H9 (cell line): ENCODE measurements at regions not wholly inside any gene's neighbourhood (a gene's known extent, or its start where the extent isn't known, plus 50 kb on each side); places are given as distances from the start of the nearest gene placed in this dataset.

ENCODE experiments used
- DNase-seq: peaks from one replicate; pipeline ENCODE4 v3.0.0-alpha.2; 2017
- H2AFZ ChIP-seq: one replicate; pipeline ENCODE4 v1.6.1; 2013; ENCODE audit warnings: mild to moderate bottlenecking, low read length, control low read depth, moderate library complexity
- H2AK5ac ChIP-seq: 2 replicates; pipeline ENCODE4 v1.6.1; 2013; ENCODE audit warnings: low read length, control low read depth, mixed read lengths; ENCODE audit not compliant: insufficient read length
- H2BK120ac ChIP-seq: one replicate; pipeline ENCODE4 v1.6.1; 2013; ENCODE audit warnings: low read depth, mild to moderate bottlenecking, low read length, control low read depth, inconsistent platforms; ENCODE audit not compliant: poor library complexity, severe bottlenecking
- H2BK12ac ChIP-seq: 2 replicates; pipeline ENCODE4 v1.6.1; 2013; ENCODE audit warnings: low read length, control low read depth, mixed read lengths, low read depth; ENCODE audit not compliant: insufficient read length
- H2BK15ac ChIP-seq: 2 replicates; pipeline ENCODE4 v1.6.1; 2013; ENCODE audit warnings: low read depth, low read length, control low read depth
- H2BK20ac ChIP-seq: one replicate; pipeline ENCODE4 v1.6.1; 2013; ENCODE audit warnings: low read depth, mild to moderate bottlenecking, low read length, control low read depth, inconsistent platforms; ENCODE audit not compliant: poor library complexity, severe bottlenecking
- H2BK5ac ChIP-seq: 2 replicates; pipeline ENCODE4 v1.6.1; 2013; ENCODE audit warnings: low read length, control low read depth, mixed read lengths; ENCODE audit not compliant: insufficient read length
- H3K14ac ChIP-seq: 2 replicates; pipeline ENCODE4 v1.6.1; 2013; ENCODE audit warnings: low read length, control low read depth; ENCODE audit not compliant: insufficient read depth
- H3K18ac ChIP-seq: 2 replicates; pipeline ENCODE4 v1.6.1; 2013; ENCODE audit warnings: low read depth, mild to moderate bottlenecking, mixed read lengths, low read length, control low read depth; ENCODE audit not compliant: insufficient read length
- H3K23ac ChIP-seq: 2 replicates; pipeline ENCODE4 v1.6.1; 2013; ENCODE audit warnings: low read length, control low read depth, mixed read lengths, low read depth; ENCODE audit not compliant: insufficient read length
- H3K23me2 ChIP-seq: 2 replicates; pipeline ENCODE4 v1.6.1; 2013; ENCODE audit warnings: low read depth, mild to moderate bottlenecking, mixed read lengths, low read length, control low read depth; ENCODE audit not compliant: insufficient read length, poor library complexity, severe bottlenecking
- H3K27ac ChIP-seq: 2 replicates; pipeline ENCODE4 v1.5.1; 2013; ENCODE audit warnings: low read length, control low read depth, mixed read lengths, low read depth; ENCODE audit not compliant: insufficient read length
- H3K27me3 ChIP-seq: 2 replicates; pipeline ENCODE4 v1.6.1; 2013; ENCODE audit warnings: low read length, control low read depth, inconsistent platforms; ENCODE audit not compliant: insufficient read depth
- H3K4ac ChIP-seq: 2 replicates; pipeline ENCODE4 v1.6.1; 2013; ENCODE audit warnings: low read depth, mild to moderate bottlenecking, control low read depth, inconsistent platforms, low read length, moderate library complexity
- H3K4me1 ChIP-seq: 2 replicates; pipeline ENCODE4 v1.6.1; 2013; ENCODE audit warnings: low read length, control low read depth, inconsistent platforms; ENCODE audit not compliant: insufficient read depth
- H3K4me2 ChIP-seq: 2 replicates; pipeline ENCODE4 v1.6.1; 2013; ENCODE audit warnings: low read length, control low read depth, mixed read lengths; ENCODE audit not compliant: insufficient read length, insufficient read depth
- H3K56ac ChIP-seq: 2 replicates; pipeline ENCODE4 v1.6.1; 2013; ENCODE audit warnings: low read depth, mild to moderate bottlenecking, mixed read lengths, low read length, control low read depth; ENCODE audit not compliant: insufficient read length
- H3K79me1 ChIP-seq: 2 replicates; pipeline ENCODE4 v1.6.1; 2013; ENCODE audit warnings: low read depth, mild to moderate bottlenecking, moderate library complexity, low read length, control low read depth, inconsistent platforms; ENCODE audit not compliant: insufficient read depth, poor library complexity, severe bottlenecking
- H3K79me2 ChIP-seq: 2 replicates; pipeline ENCODE4 v1.6.1; 2013; ENCODE audit warnings: low read length, control low read depth, inconsistent platforms; ENCODE audit not compliant: insufficient read depth
- H3K9ac ChIP-seq: 2 replicates; pipeline ENCODE4 v1.6.1; 2013; ENCODE audit warnings: low read length, control low read depth, mixed read lengths; ENCODE audit not compliant: insufficient read length; ENCODE audit errors: extremely low read depth
- H3K9me3 ChIP-seq: one replicate; pipeline ENCODE4 v1.6.1; 2013; ENCODE audit warnings: low read depth, low read length, inconsistent platforms; ENCODE audit not compliant: control insufficient read depth
- H3T11ph ChIP-seq: one replicate; pipeline ENCODE4 v1.6.1; 2013; ENCODE audit warnings: mild to moderate bottlenecking, low read length, control low read depth, inconsistent platforms
- H4K20me1 ChIP-seq: one replicate; pipeline ENCODE4 v1.6.1; 2013; ENCODE audit not compliant: control insufficient read depth, insufficient read length, insufficient read depth
- H4K5ac ChIP-seq: 2 replicates; pipeline ENCODE4 v1.6.1; 2013; ENCODE audit warnings: low read depth, mild to moderate bottlenecking, mixed read lengths, low read length, control low read depth; ENCODE audit not compliant: insufficient read length
- H4K8ac ChIP-seq: replicated peaks from 2 replicates; pipeline ENCODE4 v1.6.1; 2013; ENCODE audit warnings: low read length, control low read depth, mixed read lengths, low read depth; ENCODE audit not compliant: insufficient read length
- H4K91ac ChIP-seq: 2 replicates; pipeline ENCODE4 v1.6.1; 2013; ENCODE audit warnings: low read depth, mild to moderate bottlenecking, moderate library complexity, mixed read lengths, low read length, control low read depth; ENCODE audit not compliant: insufficient read length
- H3K27ac Mint-ChIP-seq, 3 experiments: 2 replicates in 2 of 3; 3 replicates in 1 of 3; pipeline ENCODE4 v1.8.0; 2020 to 2021; ENCODE audit warnings: mixed read lengths in 3 of 3, mild to moderate bottlenecking in 1 of 3, moderate library complexity in 1 of 3
- H3K27me3 Mint-ChIP-seq: 2 replicates; pipeline ENCODE4 v1.8.0; 2021; ENCODE audit warnings: low read depth, mild to moderate bottlenecking, moderate library complexity, mixed read lengths
- H3K36me3 Mint-ChIP-seq, 3 experiments: 2 replicates in 2 of 3; 3 replicates in 1 of 3; pipeline ENCODE4 v1.8.0; 2020 to 2021; ENCODE audit warnings: low read depth in 3 of 3, mixed read lengths in 3 of 3; ENCODE audit not compliant: insufficient read depth in 1 of 3
- H3K4me1 Mint-ChIP-seq, 2 experiments: 2 replicates each; pipeline ENCODE4 v1.8.0; 2020; ENCODE audit warnings: mixed read lengths in 2 of 2
- H3K4me3 Mint-ChIP-seq, 2 experiments: 2 replicates in 1 of 2; 3 replicates in 1 of 2; pipeline ENCODE4 v1.8.0; 2020 to 2021; ENCODE audit warnings: mild to moderate bottlenecking in 2 of 2, mixed read lengths in 2 of 2, moderate library complexity in 1 of 2
- H3K9me3 Mint-ChIP-seq, 2 experiments: 2 replicates in 1 of 2; 3 replicates in 1 of 2; pipeline ENCODE4 v1.8.0; 2020; ENCODE audit warnings: mild to moderate bottlenecking in 2 of 2, mixed read lengths in 2 of 2, moderate library complexity in 1 of 2
- WGBS: extraction: QIAGEN DNeasy Blood & Tissue Kit; methylation state at CpG from one replicate; pipeline ENCODE4 v1.1.7; 2013; ENCODE audit warnings: missing lambda C conversion rate, low lambda C conversion rate, mixed read lengths; ENCODE audit not compliant: insufficient read length; ENCODE audit errors: extremely low coverage; 5-methylcytosine and 5-hydroxymethylcytosine counted together
- TF ChIP-seq, protein P1 (sequence below): fragments of 200-600 bp; sonication (generic); conservative IDR thresholded peaks from 3 replicates; pipeline ENCODE4 v1.8.0; 2021; ENCODE audit warnings: antibody characterized with exemption, mild to moderate bottlenecking

DNA sequence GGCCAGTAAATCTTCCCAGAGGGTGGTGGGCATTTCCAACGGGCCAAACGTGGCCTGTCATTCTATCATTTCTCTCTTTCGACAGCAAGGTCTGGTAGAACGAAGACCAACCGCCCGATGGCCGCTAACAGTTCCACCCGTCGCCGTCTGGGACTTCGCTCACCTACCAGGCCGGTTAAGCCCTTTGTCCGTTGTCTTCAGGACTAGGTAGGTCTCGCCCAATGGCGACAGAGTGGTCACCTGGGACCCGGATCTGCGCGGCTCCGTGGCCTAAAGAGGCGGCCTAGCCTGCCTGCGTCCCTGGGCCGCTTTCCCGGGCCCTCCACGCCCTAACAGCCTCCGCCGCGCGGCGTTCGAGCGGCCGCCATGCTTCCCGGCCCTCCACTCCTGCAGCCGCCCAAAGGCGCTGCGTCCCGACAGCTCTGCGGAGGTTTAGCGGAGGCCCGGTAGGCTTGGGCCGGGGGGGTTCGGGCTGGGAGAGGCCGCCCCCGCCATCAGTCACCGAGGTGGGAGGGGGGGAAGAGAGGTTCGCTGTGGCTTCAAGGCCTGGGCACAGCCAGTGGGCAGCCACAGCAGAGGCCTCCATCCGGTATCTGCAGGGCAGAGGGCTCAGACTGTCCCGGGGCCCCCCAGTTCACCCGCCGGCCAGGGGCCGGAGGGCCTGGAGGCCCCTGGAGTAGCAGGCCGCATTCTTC is 194.0 kb upstream of the BRWD3 start:
- Histone ChIP-seq H3K79me2 (no peaks in the 10 kb centered on the region), H3K4me2 (no peak overlapping the region), H3K4ac (no peak overlapping the region), H4K8ac (no peak overlapping the region), H3K14ac (no peak overlapping the region), H3K27me3 (no peaks in the 10 kb centered on the region), H3T11ph (no peak overlapping the region), H4K91ac (no peak overlapping the region), H3K79me1 (no peaks in the 10 kb centered on the region), H2BK5ac (no peak overlapping the region), H4K20me1 (no peaks in the 10 kb centered on the region), H2AFZ (no peak overlapping the region), H3K23me2 (no peaks in the 10 kb centered on the region), H3K9ac (no peak overlapping the region), H3K18ac (no peak overlapping the region), H2BK12ac (no peak overlapping the region), H3K27ac (no peak overlapping the region), H3K23ac (no peak overlapping the region), H2BK120ac (no peak overlapping the region), H4K5ac (no peak overlapping the region), H3K56ac (no peak overlapping the region), H2BK20ac (no peak overlapping the region), H2AK5ac (no peak overlapping the region), H2BK15ac (no peak overlapping the region), H3K4me1 (no peaks in the 10 kb centered on the region), H3K9me3 (no peaks in the 10 kb centered on the region)
- peaks cover 71 to 89% of the 10 kb centered on the region in 2 experiments for H3K9me3 Mint-ChIP-seq
- H3K4me3 Mint-ChIP-seq, result no peak overlapping the region
- peaks cover 2 to 39% (median 10%) of the 10 kb centered on the region in 3 experiments; a peak in 3 of 7 replicates for H3K36me3 Mint-ChIP-seq
- H3K4me1 Mint-ChIP-seq, result no peaks in the 10 kb centered on the region
- TF ChIP-seq, protein P1, sequence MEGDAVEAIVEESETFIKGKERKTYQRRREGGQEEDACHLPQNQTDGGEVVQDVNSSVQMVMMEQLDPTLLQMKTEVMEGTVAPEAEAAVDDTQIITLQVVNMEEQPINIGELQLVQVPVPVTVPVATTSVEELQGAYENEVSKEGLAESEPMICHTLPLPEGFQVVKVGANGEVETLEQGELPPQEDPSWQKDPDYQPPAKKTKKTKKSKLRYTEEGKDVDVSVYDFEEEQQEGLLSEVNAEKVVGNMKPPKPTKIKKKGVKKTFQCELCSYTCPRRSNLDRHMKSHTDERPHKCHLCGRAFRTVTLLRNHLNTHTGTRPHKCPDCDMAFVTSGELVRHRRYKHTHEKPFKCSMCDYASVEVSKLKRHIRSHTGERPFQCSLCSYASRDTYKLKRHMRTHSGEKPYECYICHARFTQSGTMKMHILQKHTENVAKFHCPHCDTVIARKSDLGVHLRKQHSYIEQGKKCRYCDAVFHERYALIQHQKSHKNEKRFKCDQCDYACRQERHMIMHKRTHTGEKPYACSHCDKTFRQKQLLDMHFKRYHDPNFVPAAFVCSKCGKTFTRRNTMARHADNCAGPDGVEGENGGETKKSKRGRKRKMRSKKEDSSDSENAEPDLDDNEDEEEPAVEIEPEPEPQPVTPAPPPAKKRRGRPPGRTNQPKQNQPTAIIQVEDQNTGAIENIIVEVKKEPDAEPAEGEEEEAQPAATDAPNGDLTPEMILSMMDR, result no peak
- DNase-seq, result no peak
- H3K27ac Mint-ChIP-seq, result no peak overlapping the region
- no CpG with 5 or more reads among the region's 52 CpGs for WGBS
- H3K27me3 Mint-ChIP-seq, result no peaks in the 10 kb centered on the region; the same call in 1 of the 2 replicates
